ENCODE measurements at regions not wholly inside any gene's neighbourhood (a gene's known extent, or its start where the extent isn't known, plus 50 kb on each side); places are given as distances from the start of the nearest gene placed in this dataset.

DNA sequence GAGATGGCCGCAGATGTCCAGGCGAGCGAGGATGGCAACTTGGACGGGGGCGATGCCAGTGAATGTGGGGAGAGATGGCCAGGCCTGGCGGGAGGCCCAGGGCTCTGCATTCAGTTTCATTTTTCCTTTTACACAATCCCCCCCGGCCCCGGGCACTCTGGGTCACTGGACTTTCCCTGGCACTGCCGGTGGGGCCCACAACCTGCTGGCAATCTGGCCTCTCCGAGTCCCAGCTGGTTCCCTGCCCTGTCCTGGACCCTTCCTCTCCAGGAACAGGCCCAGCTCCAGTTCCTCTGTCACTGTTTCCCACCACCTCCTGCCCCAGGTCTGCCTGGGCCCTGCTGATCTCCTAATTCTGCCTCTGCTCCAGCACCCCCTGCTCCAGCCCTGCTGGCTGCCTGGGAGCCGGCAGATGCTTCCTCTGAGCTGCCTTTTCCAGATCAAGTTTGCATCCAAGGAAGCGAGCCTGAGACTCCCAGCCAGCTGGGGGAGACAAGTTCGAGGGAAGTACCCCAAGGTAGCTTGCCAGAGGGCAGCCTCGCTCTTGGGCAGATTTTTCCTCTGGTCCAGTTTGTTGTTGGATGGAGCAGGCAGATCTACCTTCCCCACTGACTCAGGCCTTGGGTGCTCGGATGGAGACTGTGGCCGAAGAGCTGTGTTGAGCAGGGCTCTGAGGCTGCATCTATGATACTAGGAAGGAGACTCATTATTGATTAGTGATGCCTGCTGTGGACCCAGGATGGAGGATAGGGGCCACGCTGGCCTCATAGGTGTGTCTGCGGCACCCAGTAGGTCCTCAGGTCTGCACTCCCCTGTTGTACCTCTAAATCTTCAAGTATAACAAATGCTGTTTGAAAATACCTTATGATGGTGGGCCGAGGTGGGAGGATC, 83.2 kb downstream of the CEBPB start:
- ATAC-seq, result no peak

GRCh38 chr20:50274570-50275430, 84.2 kb downstream of the CEBPB start:
- ATAC-seq, result no peak

- no peak for ATAC-seq
Measured at GRCh38 chr20:50276119-50277063, 85.8 kb downstream of the CEBPB start.

- no peak for ATAC-seq
Measured at GRCh38 chr20:50277064-50277415, 86.4 kb downstream of the CEBPB start.

DNA sequence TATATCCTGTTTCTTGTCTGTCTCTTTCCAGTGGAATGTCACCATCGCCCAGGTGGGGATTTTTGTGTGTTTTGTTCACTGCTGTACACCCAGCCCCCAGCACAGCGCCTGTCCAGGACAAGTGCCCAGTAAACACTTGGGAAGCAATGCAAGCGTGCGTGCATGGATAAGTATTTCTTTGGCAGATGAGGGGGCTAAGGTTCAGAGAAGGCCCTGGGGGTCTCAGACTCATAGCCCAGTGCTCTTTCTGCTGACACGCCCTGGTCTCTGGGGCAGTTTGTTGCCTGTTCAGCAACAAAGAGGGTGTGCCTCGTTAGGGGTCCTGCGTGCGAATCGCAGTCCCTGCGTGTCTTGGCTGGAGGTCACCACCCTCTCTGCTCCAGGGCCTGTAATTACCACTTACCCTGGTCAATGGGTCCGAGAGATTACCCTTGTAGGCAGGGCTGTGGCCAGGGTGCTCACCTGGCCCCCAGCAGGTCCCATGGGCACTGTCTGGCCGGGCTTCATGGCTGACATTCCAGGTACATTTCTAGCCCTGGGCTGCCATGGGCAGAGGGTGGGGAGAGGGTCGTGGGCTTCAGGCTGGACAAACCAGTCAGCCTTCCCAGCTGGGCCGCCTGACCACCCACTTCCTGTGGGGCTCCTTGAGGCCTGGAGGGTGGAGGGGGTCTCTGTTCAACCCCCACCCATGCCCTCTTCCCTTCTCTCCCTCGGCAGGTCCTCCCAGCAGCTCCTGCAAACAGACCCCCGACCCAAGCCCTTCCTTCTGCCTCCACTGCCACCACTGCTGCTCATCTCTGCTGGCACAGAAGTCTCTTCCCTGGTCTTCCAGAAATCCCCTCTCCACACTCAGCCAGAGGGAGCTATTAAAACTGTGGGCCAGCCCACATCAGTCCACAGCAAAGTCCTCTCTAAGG, 87.1 kb downstream of the CEBPB start:
- ATAC-seq, result no peak

GRCh38 chr20:50278377-50278683, 87.7 kb downstream of the CEBPB start:
- no peak for ATAC-seq

DNA sequence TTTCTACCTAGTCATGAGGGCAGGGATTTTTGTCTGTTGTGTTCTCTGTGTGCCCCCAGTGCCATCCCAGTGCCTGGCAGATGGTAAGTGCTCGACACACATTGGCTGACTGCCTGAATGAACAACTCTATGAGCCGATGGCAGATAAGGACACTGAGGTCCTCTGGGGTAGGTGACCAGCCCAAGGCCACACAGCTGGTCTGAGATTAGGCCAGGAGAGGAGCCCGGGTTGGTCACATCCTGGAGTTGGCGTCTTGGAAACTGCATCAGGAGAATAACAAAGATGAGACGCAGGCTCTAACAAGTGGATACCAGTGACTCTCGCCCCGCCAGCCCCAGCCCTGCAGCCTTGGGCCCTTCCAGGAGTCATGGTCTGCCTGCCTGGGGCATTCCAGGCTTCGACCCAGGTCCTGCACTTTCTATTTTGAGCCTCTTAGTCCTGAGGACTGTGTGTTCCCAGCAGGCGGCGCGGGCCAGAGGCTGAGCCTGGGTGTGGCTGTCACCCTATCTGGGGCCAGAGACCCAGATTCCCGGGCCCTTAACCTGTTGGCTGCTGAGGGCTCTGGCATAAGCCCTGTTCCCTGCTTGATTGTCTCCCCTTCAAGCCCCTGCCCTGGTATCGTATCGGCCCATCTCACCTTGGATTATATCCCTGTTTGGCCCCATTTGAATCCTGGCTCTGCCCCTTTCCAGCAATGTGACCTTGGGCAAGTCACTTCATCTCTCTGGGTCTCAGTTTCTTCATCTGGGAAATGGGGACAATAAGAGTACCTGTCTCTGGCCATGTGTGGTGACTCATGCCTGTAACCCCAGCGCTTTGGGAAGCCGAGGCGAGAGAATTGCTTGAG, 88.3 kb downstream of the CEBPB start:
- no peak for ATAC-seq

DNA sequence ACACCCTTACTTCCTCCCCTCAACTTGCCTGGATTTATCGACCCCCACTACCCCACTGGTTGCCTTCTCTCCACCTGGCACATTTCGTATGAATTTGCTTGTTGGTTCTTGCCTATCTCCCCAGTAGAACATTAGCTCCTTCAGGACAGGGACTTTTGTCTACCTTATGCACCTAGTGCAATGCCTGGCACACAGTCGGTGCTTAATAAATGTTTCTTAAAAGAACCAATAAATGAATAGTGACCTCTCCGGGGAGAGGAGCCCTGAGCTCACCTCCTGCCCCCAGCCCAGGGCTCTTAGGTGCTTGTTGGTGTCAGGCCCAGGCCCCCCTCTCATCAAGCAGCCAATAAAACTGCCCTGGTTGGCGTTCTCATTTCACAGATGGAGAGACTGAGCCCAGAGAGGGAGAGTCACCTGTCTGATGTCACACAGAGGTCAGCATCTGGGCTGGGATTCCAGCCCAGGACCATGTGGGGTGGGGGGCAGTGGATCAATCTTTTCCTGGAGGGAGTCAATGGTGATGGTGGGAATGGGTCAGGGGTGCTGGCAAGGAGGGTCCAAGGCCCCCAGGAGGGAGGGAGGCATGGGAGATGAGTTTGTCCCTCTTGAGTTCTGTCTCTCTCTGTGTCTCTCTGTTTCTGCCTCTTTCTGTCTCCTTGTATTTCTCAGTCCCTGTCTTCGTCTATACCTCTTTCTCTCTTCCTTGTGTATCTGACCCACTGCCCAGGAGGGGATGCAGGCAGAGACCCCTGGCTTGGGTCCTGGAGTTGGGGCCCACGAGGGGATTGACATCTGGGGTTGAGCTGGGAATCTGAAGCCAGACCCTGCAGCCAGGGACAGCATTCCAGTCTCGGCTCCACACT, 89.6 kb downstream of the CEBPB start:
- ATAC-seq, result no peak

DNA sequence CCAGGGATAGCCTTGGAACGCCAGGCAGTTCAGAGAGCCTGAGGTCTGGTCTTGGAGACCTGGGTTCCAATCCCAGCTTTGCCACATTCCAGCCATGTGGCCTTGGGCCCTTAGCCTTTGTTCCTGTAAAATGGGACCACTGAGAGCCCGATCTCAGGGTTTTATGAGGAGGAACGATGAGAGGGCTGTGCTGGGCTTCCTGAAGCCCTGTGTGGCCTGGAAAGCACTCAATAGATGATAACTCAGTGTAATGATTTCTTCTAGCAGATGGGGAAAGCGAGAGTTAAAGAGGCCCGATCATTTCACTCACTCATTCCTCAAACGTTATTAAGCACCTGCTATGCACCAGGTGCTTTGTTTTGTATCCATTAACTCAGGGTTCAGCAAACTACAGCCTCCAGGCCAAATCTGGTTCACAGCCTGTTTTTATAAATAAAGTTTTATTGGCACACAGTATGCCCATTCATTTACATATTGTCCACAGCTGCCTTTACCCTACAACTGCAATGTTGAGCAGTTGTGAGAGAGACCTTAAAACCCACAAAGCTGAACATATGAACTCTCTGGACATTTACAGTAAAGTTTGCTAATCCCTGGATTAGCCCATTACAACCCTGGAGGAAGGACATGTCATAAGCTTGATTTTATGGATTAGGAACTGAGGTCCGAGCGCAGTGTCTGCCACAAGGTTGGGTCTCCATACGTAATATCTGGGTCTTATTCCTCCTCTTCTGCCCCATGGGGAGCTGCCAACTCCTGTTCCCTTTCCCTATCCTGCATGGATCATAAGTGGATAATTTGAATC, 90.4 kb downstream of the CEBPB start:
- ATAC-seq, result no peak

DNA sequence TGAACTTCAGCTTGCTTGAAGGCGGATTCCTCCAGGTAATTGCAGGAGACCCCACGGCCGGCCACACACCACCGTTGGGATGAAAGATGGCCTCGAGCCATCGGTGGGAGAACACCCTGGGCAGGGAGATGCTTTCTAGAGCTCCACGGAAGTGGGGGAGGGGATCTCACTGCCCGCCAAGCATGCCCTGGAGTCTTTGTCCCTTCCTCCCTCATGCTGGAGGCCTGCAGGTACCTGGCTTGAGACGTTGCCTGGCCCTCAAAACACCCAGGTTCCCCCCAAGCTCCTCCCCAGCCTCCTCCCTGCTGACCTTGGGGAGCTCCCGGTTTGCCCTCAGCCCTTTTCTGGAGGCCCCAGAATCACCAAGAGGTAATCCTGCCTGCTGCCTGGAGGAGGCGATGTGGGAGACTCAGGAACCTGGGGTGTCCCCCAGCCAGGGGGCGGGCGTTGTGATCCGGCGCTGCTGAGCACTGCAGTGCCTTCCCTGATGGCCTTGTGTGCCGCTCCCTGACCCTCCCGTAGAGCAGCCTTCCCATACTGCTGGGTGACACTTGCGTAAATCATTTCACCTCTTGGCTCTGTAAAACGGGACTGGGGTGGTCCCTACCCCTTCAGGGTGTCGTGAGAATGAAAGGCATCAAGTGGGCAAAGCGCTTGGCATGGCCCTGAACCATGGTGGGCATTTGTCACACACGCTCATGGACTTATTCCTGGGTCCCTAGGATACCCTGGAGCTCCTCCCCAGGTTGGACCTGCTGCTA, 91.4 kb downstream of the CEBPB start:
- no peak for ATAC-seq

- no peak for ATAC-seq
Measured at GRCh38 chr20:50282592-50283241, 92.1 kb downstream of the CEBPB start.

DNA sequence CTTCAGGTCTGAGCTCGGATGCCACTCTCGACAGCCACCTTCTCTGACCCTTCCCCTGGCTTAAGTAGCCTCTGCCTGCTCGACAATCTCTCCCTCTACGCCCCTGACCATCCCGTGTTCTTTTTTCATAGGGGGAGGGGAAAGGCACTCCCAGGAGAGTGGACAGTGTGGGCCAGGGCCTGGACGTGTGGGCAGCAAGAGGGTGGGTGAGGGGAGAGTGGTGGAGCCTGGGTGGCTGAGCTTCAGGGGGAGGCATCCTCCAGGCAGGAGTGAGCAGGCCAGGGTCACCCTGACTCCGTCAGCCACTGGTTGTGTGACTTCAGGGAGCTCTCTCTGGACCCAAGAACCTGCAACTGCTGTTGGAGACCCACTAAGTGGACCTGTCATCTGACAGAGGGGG, 92.7 kb downstream of the CEBPB start:
- no peak for ATAC-seq

DNA sequence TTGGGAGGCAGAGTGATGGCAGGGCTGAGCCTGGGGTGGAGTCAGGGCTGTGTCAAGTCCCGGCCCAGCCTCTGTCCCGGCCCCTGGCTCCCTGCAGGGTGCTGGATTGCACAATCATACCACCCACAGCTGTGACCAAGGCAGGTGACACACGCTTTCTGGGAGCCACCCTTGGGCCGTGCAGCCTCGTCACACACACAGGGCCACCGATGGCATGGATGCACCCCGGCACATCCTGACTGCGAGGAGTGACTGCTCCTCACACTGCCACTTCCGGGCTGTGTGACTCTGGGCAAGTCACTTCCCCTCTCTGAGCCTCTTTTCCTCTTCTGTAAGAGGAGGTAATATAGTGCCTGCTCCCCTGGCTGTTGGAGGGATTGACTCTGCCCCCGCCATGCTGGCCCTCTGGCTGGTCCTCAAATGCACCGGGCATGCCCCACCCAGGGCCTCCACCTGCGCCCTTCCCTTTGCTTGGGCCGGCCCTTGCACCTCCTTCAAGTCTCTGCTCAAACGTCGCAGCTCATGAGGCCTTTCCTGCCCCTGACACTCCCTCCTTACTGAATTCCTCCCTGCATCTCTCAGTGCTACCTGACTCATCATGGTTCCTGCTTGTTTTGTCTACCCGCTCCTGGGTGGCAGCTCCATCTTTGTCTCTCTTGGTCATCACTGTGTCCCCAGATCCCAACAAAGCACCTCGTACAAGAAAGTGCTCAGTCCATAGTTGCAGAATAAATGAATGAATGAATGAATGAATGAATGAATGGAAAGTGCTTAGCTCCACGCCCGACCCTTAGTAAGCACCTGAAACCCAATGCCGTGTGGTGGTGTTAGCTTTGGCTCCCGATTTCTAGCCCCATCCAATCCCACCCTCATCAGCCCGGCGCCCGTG, 93.5 kb downstream of the CEBPB start:
- peak; percentile 23 to 43 for ATAC-seq

GRCh38 chr20:50284811-50285375, 94.3 kb downstream of the CEBPB start:
- no peak for ATAC-seq

DNA sequence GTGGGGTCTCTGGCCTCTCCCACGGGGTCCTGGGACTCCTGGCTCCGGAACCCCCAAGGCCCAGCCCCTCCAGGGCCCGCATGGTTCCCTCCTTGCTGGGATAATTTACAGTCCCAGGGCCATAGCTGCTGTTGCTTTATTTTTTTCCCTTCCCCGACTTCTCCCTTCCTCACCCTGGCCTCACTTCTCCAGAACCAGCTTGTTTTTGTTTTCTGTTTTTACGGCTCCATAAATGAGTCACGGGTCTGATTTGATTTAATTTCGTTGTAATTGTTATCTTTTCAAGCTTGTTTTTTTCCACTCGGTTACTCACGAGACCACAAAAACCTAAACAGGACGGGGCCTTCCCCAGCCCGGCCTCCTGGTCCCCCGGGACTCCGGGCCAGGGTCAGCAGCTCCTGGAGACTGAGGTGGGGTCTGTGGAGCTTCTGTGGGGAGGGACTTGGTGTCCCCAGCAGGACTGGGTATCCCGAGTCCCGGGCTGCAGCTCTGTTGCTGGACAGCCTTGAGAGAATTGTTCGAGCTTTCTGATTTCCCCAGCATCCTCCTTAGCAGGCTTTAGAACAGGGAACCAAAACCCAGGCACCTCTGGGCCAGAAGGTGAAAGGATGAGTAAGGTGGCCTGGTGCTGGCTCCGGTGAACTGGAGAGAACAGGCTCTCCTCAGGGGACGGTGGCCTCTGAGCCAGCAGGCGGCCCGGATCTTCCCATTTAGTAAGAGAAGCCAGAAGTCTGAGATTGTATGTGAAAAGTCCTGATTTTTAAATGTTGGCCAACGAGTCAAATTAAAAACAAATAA, 94.9 kb downstream of the CEBPB start:
- ATAC-seq, result peak in 1 of 2 donors; percentile 33

Measured in activated CD4-positive, CD25-positive, alpha-beta regulatory T cell treated with anti-CD3 and anti-CD28 coated beads, Interleukin-2, amount 50 U/mL, for 24 hours (primary cell).